ENCODE measurements at regions not wholly inside any gene's neighbourhood (a gene's known extent, or its start where the extent isn't known, plus 50 kb on each side); places are given as distances from the start of the nearest gene placed in this dataset.
A peak's percentile ranks its signal among the peaks of the same experiment; 100 is the strongest.
"Not testable (repeated sequence)": the region's sequence is repeated elsewhere in the genome, so short reads cannot be mapped to it uniquely, and the experiment has no call there.

GRCh38 chr12:38016602-38017001 lies 300.0 kb upstream of the ALG10B start:
- no peak for DNase-seq

- DNase-seq, result no peak
Observed at GRCh38 chr12:38025916-38026315, 290.7 kb upstream of the ALG10B start.

GRCh38 chr12:38053113-38053512 lies 263.5 kb upstream of the ALG10B start:
- DNase-seq, result no peak

GRCh38 chr12:38053655-38054464 lies 262.7 kb upstream of the ALG10B start:
- DNase-seq, result no peak

GRCh38 chr12:38056701-38057689 lies 259.6 kb upstream of the ALG10B start:
- no peak for DNase-seq

- DNase-seq, result no peak
Observed at GRCh38 chr12:38099686-38100085, 216.9 kb upstream of the ALG10B start.

GRCh38 chr12:38101753-38102152 lies 214.8 kb upstream of the ALG10B start:
- DNase-seq, result no peak

GRCh38 chr12:38102197-38102596 lies 214.4 kb upstream of the ALG10B start:
- DNase-seq, result no peak

GRCh38 chr12:38110026-38110699 lies 206.4 kb upstream of the ALG10B start:
- DNase-seq, result no peak

- DNase-seq, result no peak
Observed at GRCh38 chr12:38113991-38114390, 202.6 kb upstream of the ALG10B start.

- DNase-seq, result no peak
Observed at GRCh38 chr12:38116968-38117367, 199.6 kb upstream of the ALG10B start.

GRCh38 chr12:38118632-38119031 lies 197.9 kb upstream of the ALG10B start:
- DNase-seq, result no peak

GRCh38 chr12:38120438-38120837 lies 196.1 kb upstream of the ALG10B start:
- no peak for DNase-seq

GRCh38 chr12:38123028-38123427 lies 193.5 kb upstream of the ALG10B start:
- not testable (repeated sequence) for DNase-seq

GRCh38 chr12:38123566-38124246 lies 192.9 kb upstream of the ALG10B start:
- no peak for DNase-seq

GRCh38 chr12:38124247-38125012 lies 192.1 kb upstream of the ALG10B start:
- no peak for DNase-seq

- DNase-seq, result no peak
Observed at GRCh38 chr12:38132139-38132538, 184.4 kb upstream of the ALG10B start.

GRCh38 chr12:38137287-38137686 lies 179.3 kb upstream of the ALG10B start:
- no peak for DNase-seq

GRCh38 chr12:38137716-38138115 lies 178.9 kb upstream of the ALG10B start:
- no peak for DNase-seq

GRCh38 chr12:38138225-38139221 lies 178.1 kb upstream of the ALG10B start:
- peak; percentile 79 for DNase-seq

All from activated effector memory CD4-positive, alpha-beta T cell treated with anti-CD3 and anti-CD28 coated beads, Interleukin-2, amount 50 U/mL, for 16 hours (primary cell).